HG03066 (cell line): ENCODE measurements at regions not wholly inside any gene's neighbourhood (a gene's known extent, or its start where the extent isn't known, plus 50 kb on each side); places are given as distances from the start of the nearest gene placed in this dataset.

ENCODE experiments used
- ATAC-seq: cut with Tn5 transposase; IDR thresholded peaks from one replicate; pipeline ENCODE4 v1.9.1; 2021; ENCODE audit warnings: low read depth; ENCODE audit not compliant: unreplicated experiment

GRCh38 chr21:35338281-35338680 lies 289.2 kb upstream of the RUNX1 start:
- no peak for ATAC-seq

- ATAC-seq = no peak
Measured at GRCh38 chr21:35337573-35337972, 288.5 kb upstream of the RUNX1 start.

DNA sequence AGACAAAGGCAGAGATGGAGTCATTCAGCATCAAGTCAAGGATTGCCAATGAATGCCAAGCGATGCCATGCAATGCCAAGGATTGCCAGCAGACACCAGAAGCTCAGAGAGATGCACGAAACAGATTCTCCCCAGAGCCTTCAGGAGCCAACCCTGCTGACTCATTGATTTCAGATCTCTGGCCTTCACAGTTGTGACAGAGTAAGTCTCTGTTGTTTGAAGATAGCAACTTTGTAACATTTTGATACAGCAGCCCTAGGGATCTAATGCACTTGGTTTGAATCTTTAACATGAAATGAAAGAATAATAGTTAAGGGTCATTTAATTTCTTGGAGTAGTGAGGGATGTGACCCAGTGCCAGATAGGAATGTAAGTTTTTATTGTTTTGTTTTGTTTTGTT lies 287.4 kb upstream of the RUNX1 start:
- no peak for ATAC-seq

GRCh38 chr21:35335951-35336446 lies 286.9 kb upstream of the RUNX1 start:
- no peak for ATAC-seq

GRCh38 chr21:35333831-35334618 lies 284.9 kb upstream of the RUNX1 start:
- ATAC-seq = no peak

- ATAC-seq = no peak
Measured at GRCh38 chr21:35332841-35333426, 283.8 kb upstream of the RUNX1 start.

DNA sequence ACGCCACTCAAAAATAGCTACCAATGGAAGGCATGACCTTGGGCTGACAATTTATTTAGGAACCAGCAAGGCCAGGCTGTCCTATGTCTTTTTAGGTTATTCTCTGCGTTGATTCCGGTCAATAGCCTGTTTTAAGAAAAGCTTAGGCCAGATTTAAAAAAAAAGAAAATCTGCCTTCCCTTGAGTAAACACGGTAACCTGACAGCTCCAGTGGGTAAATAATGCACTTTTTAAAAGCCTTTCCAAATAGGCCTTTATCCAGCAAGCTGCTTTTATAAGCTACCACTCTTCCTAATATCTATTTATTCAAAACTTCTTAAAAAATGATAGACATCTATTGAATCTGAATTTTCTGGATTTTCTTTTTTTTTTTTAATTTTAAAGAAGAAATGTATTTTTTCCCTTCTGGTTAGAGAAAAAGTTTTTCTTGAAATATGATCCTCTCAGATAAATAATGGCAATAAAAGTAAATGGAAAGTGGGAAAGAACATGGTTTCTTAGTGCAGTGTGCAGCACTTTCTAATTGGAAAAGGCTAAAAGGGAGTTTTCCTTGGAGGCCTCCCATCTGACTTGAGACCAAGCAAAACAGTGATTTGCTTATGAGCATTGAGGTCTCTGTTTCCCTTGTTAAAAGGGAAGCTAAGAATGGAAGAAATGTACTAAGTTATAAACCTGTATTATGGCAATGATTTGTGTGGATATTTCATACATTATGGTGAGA lies 281.0 kb upstream of the RUNX1 start:
- ATAC-seq = no peak

DNA sequence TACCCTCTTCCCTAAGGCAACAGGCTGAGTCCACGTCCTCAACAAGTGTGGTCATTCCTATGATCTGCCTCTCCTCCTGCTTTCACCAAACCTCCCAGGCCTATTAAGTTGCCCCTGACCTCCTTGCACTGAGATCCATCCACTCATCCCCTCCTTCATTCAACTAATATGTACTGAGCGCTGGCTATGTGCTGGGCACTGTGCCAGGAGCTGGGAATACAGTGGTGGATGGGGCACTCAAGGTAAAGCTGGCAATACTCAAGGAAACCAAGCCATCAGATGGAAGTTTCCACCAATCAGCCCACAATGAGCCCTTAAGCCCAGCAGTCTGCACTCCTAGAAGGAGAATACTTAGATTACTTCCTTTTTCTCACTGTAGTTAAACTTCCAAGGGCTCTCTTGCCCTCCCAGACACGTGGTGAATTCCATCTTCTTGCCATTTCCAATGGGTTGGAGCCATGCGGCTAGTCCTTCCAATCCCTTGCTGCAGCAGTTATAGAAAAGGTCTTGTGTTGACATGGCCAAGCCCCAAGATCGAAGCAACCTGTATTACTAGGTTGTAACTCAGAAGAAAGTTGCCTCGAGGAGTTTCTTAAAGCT lies 279.9 kb upstream of the RUNX1 start:
- no peak for ATAC-seq

DNA sequence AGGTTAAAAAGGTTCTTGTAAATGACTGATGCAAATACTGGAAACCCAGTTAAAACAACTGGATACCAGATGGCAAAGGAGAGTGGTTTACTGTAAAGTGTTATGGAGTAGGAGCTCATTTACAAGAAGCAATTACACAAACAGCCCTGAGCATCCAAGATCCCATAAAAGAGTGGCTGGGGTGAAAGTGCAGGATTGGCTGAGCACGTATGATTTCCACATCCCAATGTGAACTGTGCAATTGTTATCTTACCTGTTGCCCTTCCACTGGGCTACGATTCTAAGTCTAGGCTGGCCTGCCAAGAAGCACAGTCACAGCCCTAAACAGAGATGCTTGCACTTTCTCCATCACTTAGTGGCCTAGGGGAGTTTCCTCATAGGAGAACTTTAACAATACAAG lies 277.6 kb upstream of the RUNX1 start:
- no peak for ATAC-seq

GRCh38 chr21:35325953-35326352 lies 276.9 kb upstream of the RUNX1 start:
- no peak for ATAC-seq

- no peak for ATAC-seq
Measured at GRCh38 chr21:35324372-35325220, 275.5 kb upstream of the RUNX1 start.

- ATAC-seq = no peak
Measured at GRCh38 chr21:35323947-35324346, 274.8 kb upstream of the RUNX1 start.

DNA sequence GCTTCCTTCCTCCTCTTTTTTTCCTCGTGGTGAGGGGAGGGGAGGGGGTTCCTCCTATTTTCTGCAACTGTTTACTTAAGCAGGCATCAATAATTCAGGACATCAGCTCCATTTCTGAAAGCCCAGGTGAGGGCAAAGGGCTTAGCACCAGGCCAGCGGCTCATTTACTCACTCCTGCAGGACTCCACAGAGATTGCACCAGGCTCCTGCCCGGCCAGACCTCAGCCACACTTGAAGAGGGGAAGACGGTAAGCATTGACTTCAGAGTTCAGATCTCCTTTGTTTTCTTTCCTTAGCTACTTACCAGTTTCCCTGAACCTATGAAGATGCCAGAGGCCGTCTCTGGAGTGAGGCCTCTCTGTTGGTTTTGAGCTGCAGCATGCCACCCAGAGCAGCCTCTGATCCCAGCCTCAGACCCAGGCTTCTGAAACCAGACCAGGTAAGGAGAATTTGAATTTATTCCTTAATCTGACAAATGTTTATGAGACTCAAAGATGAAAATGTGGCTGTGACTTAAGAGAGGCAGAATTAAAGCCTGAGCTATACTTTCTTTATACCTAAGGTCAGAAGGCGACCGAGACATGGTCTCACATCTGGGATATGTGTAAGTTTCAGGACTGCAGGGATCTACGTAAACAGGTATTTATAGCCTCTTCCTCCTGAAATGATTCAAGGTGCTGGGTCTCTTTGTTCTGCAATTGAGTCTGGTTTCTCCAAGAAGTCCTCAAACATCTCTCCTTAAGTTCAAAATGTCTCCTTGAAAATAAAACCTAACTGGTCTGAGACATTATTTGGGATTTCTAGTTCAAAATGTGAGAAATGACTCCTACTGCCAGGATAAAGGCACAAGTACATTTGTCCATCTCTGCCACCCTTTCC lies 272.5 kb upstream of the RUNX1 start:
- no peak for ATAC-seq

- ATAC-seq = no peak
Measured at GRCh38 chr21:35319684-35320283, 270.7 kb upstream of the RUNX1 start.

DNA sequence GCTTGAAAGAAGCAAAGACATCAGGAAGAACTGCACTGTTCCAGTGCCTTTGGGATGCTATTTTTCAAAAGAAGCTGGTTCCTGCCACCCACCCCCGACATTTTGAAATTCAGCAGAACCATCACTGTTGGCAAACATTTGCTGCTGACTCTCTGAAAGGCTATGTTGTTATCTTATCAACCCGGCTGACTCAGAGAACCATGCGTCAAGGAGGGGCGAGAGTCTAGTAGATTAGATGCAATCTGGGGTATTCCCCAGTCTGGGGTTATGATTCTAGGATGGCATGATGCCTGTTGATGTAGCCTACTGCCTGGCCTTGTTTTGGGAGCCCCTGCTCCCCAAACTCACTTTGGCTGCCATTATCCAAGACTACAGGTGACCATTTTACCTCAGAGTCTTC lies 267.8 kb upstream of the RUNX1 start:
- ATAC-seq = no peak

DNA sequence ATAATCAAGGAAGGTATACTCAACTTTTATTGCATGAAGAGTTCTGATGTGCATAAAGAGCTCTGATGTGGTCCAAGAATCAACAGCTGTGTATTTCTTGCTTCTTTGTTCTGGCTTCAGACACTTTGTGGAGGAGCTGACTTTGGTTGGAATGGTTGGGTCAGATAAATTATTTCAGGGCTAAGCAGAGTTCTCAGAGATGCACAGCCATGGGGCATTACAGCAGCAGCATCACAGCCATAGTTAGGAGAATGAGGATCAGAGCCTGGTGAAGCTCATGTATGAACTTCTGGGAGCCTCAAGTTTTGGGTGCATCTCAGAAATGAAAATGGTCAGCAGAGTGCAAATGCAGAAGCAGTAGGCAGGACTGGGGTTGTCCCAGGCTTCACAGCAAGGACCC lies 267.4 kb upstream of the RUNX1 start:
- no peak for ATAC-seq

DNA sequence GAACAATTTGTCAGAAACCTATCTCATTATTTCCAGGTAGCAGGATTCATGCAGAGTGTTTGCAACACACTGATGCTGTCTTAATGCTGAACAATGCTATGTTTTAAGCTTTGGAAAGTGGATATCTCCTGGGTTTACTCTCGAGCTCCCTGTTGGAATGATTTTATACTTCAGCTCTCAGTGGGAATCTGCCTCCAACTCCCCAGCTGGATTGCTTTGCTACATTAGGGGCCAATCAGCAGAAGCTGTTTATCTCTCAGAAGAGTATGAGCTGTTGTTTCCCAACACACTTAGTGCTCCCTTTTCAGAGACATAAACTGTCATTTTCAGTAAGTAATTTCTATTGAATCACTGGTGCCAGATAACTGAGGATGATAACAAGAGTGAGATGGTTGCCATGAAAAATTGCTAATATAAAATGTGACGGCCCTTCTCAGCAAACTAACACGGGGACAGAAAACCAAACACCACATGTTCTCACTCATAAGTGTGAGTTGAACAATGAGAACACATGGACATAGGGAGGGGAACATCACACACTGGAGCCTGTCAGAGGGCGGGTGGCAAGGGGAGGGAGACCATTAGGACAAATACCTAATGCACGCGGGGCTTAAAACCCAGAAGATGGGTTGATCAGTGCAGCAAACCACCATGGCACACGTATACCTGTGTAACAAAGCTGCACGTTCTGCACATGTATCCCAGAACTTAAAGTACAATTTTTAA lies 265.9 kb upstream of the RUNX1 start:
- no peak for ATAC-seq

DNA sequence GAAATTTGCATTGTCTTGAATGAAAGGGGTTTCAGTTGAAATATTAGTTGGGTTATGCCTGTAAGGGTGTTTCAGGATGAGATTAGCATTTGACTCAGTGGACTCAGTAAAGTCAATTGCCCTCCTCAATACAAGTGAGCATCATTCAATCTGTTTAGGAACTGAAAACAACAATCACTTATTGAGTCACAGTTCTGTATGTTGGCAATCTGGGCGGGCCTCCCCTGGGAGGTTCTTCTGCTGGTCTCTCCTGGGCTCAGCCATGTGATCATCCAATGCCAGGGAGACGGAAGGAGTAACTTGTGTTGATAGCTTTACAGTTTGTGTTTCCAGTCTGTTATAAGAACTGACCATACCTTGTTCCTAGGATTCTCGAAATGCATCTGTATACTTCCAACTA lies 262.9 kb upstream of the RUNX1 start:
- no peak for ATAC-seq
